Esophagus muscularis mucosa (tissue), 4 donors: ENCODE measurements at regions not wholly inside any gene's neighbourhood (a gene's known extent, or its start where the extent isn't known, plus 50 kb on each side); places are given as distances from the start of the nearest gene placed in this dataset.

ENCODE experiments used
- DNase-seq: peaks from one replicate; pipeline ENCODE4 v3.0.0-alpha.2; 2017; ENCODE audit errors: extremely low spot score
- H3K27ac ChIP-seq, 4 donors: fragments of 200-600 bp; sonication (generic); replicated peaks in 1 of 4; 1 replicate in 3 of 4; 2 replicates in 1 of 4; pipeline ENCODE4 v1.5.1; 2016 to 2019; ENCODE audit warnings: mild to moderate bottlenecking in 1 of 4
- H3K27me3 ChIP-seq, 4 donors: fragments of 200-600 bp; sonication (generic); one replicate each; pipeline versions ENCODE4 v1.5.1 to v1.6.0; 2016 to 2019
- H3K36me3 ChIP-seq, 4 donors: fragments of 200-600 bp; sonication (generic); one replicate each; pipeline ENCODE4 v1.5.1; 2016 to 2019
- H3K4me1 ChIP-seq, 4 donors: fragments of 200-600 bp; sonication (generic); one replicate each; pipeline ENCODE4 v1.5.1; 2016 to 2019
- H3K4me3 ChIP-seq, 4 donors: fragments of 200-600 bp; sonication (generic); 1 replicate in 2 of 4; 2 replicates in 2 of 4; pipeline ENCODE4 v1.5.1; 2016 to 2019; ENCODE audit warnings: mild to moderate bottlenecking in 4 of 4, moderate library complexity in 1 of 4
- H3K9me3 ChIP-seq, 4 donors: fragments of 200-600 bp; sonication (generic); 1 replicate in 3 of 4; 2 replicates in 1 of 4; pipeline ENCODE4 v1.5.1; 2016 to 2019
- EP300 ChIP-seq: sonication (generic); formaldehyde crosslinking; IDR thresholded peaks from one replicate; pipeline ENCODE4 v1.6.1; 2017; ENCODE audit warnings: antibody characterized with exemption
- POLR2A ChIP-seq: fragments of 450-650 bp; IDR thresholded peaks from one replicate; pipeline ENCODE4 v1.6.1; 2017; ENCODE audit warnings: antibody characterized with exemption, moderate library complexity, mild to moderate bottlenecking, low read depth
- POLR2AphosphoS5 ChIP-seq, 2 donors: sonication (generic); formaldehyde crosslinking; IDR thresholded peaks; one replicate each; pipeline ENCODE4 v1.6.1; 2017; ENCODE audit warnings: antibody characterized with exemption in 2 of 2
- WGBS: methylation state at CpG from one replicate; pipeline ENCODE4 v1.1.5; 2018; 5-methylcytosine and 5-hydroxymethylcytosine counted together
- intact Hi-C: fragments of 100-400 bp; cut with DNase I; formaldehyde crosslinking; loops from one replicate; pipeline ENCODE4 v1.15.1; 2023
- TF ChIP-seq, protein P1 (sequence below), 3 experiments: fragments of 200-600 bp in 2 of 3; fragments of 450-650 bp in 1 of 3; sonication (generic) in 2 of 3; IDR thresholded peaks; one replicate each; pipeline ENCODE4 v1.5.1; 2017 to 2019; ENCODE audit warnings: antibody characterized with exemption in 3 of 3, mild to moderate bottlenecking in 2 of 3, moderate library complexity in 1 of 3

DNA sequence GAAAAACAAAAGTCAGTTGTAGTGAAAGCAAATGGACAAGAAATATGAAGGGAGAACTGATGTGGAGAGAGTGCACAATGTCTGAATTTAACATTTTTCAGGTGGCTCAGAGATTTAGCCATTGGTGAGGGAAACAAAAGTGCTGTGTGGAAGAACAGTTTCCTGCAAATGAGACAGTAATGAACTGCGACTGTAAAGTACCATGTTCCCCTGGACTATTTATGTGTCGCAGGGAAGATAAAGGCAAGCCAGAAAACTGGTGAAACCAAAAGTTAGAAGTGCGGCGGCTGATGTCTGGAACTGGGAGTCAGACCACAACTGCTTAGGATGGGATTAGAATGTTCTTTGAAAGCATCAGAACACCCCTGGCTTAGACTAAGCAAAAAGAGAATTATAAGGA is 905.1 kb upstream of the MAN1A1 start:
- TF ChIP-seq, protein P1, sequence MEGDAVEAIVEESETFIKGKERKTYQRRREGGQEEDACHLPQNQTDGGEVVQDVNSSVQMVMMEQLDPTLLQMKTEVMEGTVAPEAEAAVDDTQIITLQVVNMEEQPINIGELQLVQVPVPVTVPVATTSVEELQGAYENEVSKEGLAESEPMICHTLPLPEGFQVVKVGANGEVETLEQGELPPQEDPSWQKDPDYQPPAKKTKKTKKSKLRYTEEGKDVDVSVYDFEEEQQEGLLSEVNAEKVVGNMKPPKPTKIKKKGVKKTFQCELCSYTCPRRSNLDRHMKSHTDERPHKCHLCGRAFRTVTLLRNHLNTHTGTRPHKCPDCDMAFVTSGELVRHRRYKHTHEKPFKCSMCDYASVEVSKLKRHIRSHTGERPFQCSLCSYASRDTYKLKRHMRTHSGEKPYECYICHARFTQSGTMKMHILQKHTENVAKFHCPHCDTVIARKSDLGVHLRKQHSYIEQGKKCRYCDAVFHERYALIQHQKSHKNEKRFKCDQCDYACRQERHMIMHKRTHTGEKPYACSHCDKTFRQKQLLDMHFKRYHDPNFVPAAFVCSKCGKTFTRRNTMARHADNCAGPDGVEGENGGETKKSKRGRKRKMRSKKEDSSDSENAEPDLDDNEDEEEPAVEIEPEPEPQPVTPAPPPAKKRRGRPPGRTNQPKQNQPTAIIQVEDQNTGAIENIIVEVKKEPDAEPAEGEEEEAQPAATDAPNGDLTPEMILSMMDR (IDR thresholded peaks at IDR 0.05) = no peak
- TF ChIP-seq EP300 (no peak), POLR2AphosphoS5 (IDR thresholded peaks at IDR 0.05) (no peak), POLR2A (no peak)
- Histone ChIP-seq H3K27me3 (no peaks in the 10 kb centered on the region), H3K4me3 (no peak overlapping the region), H3K27ac (no peak overlapping the region), H3K4me1 (peaks cover 0 to 7% (median 3%) of the 10 kb centered on the region in 4 donors), H3K36me3 (no peaks in the 10 kb centered on the region), H3K9me3 (no peaks in the 10 kb centered on the region)
- no peak for DNase-seq
- 89% methylated on average over 4 of the region's 4 CpGs for WGBS
- intact Hi-C loops = no loop called here

DNA sequence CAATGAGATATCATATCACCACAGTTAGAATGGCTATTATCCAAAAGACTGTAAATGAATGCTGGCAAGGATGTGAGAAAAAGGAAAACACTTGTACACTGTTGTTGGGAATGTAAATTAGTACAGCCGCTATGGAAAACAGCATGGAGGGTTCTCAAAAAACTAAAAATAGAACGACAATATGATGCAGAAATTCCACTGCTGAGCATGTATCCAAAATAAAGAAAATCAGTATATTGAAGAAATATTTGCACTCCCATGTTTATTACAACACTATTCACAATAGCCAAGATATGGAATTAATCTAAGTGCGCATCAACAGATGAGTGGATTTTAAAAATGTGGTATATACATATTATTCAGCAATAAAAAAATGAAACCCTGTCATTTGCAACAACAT is 898.9 kb upstream of the MAN1A1 start:
- intact Hi-C loops = no loop called here
- 62% methylated on average over 3 of the region's 3 CpGs for WGBS

DNA sequence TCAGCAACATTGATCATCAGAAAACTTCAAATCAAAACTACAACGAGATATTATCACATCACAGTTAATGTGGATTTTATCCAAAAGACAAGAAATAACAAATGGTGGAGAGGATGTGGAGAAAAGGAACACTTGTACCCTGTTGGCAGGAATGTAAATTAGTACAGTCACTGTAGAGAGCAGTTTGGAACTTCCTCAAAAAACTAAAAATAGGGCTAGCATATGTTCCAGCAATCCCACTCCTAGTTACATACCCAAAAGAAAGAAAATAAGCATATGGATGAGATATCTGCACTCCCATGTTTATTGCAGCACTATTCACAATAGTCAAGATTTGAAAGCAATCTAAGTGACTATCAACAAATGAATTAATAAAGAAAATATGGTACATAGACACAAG is 887.7 kb upstream of the MAN1A1 start:
- 68% methylated on average over 1 of the region's 1 CpG for WGBS
- no peak overlapping the region for H3K27ac ChIP-seq

More for the DNA sequence above, 898.9 kb upstream of the MAN1A1 start:
- Histone ChIP-seq H3K27me3 (no peaks in the 10 kb centered on the region), H3K4me3 (no peak overlapping the region), H3K9me3 (no peaks in the 10 kb centered on the region), H3K4me1 (no peaks in the 10 kb centered on the region), H3K27ac (no peak overlapping the region), H3K36me3 (no peaks in the 10 kb centered on the region)
- DNase-seq = no peak
- TF ChIP-seq POLR2AphosphoS5 (IDR thresholded peaks at IDR 0.05) = no peak
- no peak for TF ChIP-seq POLR2A
- no peak for TF ChIP-seq EP300
- TF ChIP-seq, protein P1 (IDR thresholded peaks at IDR 0.05) = no peak

DNA sequence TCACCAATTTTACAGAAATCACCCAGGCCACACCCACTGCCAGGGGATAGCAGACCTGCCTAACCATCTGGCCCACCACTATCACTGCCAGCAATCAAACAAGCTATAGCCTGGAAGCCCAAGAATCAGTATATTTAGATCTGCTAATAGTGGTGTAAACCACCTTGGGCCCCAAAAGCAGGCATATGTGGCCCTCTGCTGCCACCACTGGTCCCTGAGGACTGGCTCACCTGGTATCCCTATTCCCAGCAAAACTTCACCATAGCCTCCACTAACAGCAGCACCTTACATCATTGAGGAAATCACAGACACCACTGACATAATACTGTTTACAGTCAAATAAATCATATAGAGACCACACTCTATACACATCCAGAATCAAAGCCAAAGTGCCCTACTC is 880.4 kb upstream of the MAN1A1 start:
- Histone ChIP-seq H3K36me3 (no peaks in the 10 kb centered on the region), H3K4me1 (no peaks in the 10 kb centered on the region), H3K27me3 (no peaks in the 10 kb centered on the region), H3K9me3 (peaks cover 0 to 12% (median 1%) of the 10 kb centered on the region in 4 donors), H3K27ac (no peak overlapping the region), H3K4me3 (no peak overlapping the region)
- no peak for DNase-seq
- TF ChIP-seq POLR2A = no peak
- TF ChIP-seq, protein P1 (IDR thresholded peaks at IDR 0.05) = no peak
- TF ChIP-seq POLR2AphosphoS5 (IDR thresholded peaks at IDR 0.05) = no peak
- TF ChIP-seq EP300 = no peak
- intact Hi-C loops = no loop called here

More for the DNA sequence above, 887.7 kb upstream of the MAN1A1 start:
- H3K27me3 ChIP-seq = no peaks in the 10 kb centered on the region
- no peaks in the 10 kb centered on the region for H3K36me3 ChIP-seq
- H3K4me3 ChIP-seq = no peak overlapping the region
- no peak for TF ChIP-seq POLR2A
- TF ChIP-seq, protein P1 (IDR thresholded peaks at IDR 0.05) = no peak
- TF ChIP-seq POLR2AphosphoS5 (IDR thresholded peaks at IDR 0.05) = no peak
- no peak for TF ChIP-seq EP300
- no peaks in the 10 kb centered on the region for H3K4me1 ChIP-seq
- no peak for DNase-seq
- intact Hi-C loops = no loop called here
- peaks cover 0 to 16% (median 10%) of the 10 kb centered on the region in 4 donors for H3K9me3 ChIP-seq

DNA sequence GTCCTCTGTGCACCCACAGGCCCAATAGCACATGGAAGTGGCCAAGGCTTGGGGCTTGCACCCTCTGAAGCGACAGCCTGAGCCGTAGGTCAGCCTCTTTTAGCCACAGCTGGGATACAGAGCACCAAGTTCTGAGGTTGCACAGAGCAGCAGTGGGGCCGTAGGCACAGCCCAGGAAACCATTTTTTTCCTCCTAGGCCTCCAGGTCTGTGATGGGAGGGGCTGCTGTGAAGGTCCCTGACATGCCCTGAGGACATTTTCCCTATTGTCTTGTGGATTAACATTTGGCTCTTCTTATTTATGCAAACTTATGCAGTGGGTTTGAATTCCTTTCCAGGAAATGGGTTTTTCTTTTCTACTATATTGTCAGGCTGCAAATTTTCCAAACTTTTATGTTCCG is 878.7 kb upstream of the MAN1A1 start:
- Histone ChIP-seq H3K9me3 (peaks cover 0 to 8% (median 0%) of the 10 kb centered on the region in 4 donors), H3K4me1 (no peaks in the 10 kb centered on the region), H3K4me3 (no peak overlapping the region), H3K36me3 (no peaks in the 10 kb centered on the region), H3K27me3 (no peaks in the 10 kb centered on the region), H3K27ac (no peak overlapping the region)
- intact Hi-C loops = no loop called here
- DNase-seq = no peak
- WGBS = 76% methylated on average over 3 of the region's 4 CpGs
- TF ChIP-seq, protein P1 (IDR thresholded peaks at IDR 0.05) = no peak
- TF ChIP-seq POLR2AphosphoS5 (IDR thresholded peaks at IDR 0.05) (no peak), POLR2A (no peak), EP300 (no peak)
